CD14-positive monocyte (primary cell): ENCODE measurements at regions not wholly inside any gene's neighbourhood (a gene's known extent, or its start where the extent isn't known, plus 50 kb on each side); places are given as distances from the start of the nearest gene placed in this dataset.

ENCODE experiments used
- DNase-seq, 3 donors: peaks; one replicate each; pipeline ENCODE4 v3.0.0-alpha.2; 2011 to 2022
- H2AFZ ChIP-seq: 2 replicates; pipeline ENCODE4 v1.6.0; 2012; ENCODE audit warnings: mild to moderate bottlenecking, low read depth, low read length, inconsistent platforms; ENCODE audit not compliant: insufficient read depth, poor library complexity, severe bottlenecking
- H3K27ac ChIP-seq, 2 donors: 1 replicate in 1 of 2; 2 replicates in 1 of 2; pipeline ENCODE4 v1.5.1; 2012 to 2013; ENCODE audit warnings: low read length in 2 of 2, control low read depth in 1 of 2, inconsistent platforms in 1 of 2, low read depth in 1 of 2, mild to moderate bottlenecking in 1 of 2
- H3K27me3 ChIP-seq, 2 donors: one replicate each; pipeline versions ENCODE4 v1.6.0 to v1.6.1; 2011 to 2013; ENCODE audit warnings: low read length in 2 of 2; ENCODE audit not compliant: control insufficient read depth in 2 of 2, insufficient read depth in 2 of 2
- H3K36me3 ChIP-seq, 2 donors: replicated peaks in 1 of 2; 1 replicate in 1 of 2; 2 replicates in 1 of 2; pipeline versions ENCODE4 v1.5.1 to v1.6.1; 2012 to 2013; ENCODE audit warnings: low read length in 2 of 2, control low read depth in 1 of 2, inconsistent platforms in 1 of 2, mild to moderate bottlenecking in 1 of 2; ENCODE audit not compliant: insufficient read depth in 2 of 2, control insufficient read depth in 1 of 2
- H3K4me1 ChIP-seq, 2 donors: 1 replicate in 1 of 2; 2 replicates in 1 of 2; pipeline versions ENCODE4 v1.5.1 to v1.6.1; 2012 to 2013; ENCODE audit warnings: low read length in 2 of 2, control low read depth in 1 of 2, inconsistent platforms in 1 of 2, mild to moderate bottlenecking in 1 of 2, moderate library complexity in 1 of 2; ENCODE audit not compliant: insufficient read depth in 2 of 2, control insufficient read depth in 1 of 2
- H3K4me2 ChIP-seq: replicated peaks from 2 replicates; pipeline ENCODE3; 2012; ENCODE audit warnings: low read length, moderate library complexity, mild to moderate bottlenecking; ENCODE audit not compliant: poor library complexity, severe bottlenecking; ENCODE audit errors: extremely low read depth
- H3K4me3 ChIP-seq, 3 experiments: fragments of 200-600 bp in 1 of 3; sonication (generic) in 1 of 3; replicated peaks in 1 of 3; 1 replicate in 2 of 3; 2 replicates in 1 of 3; pipeline ENCODE4 v1.5.1; 2011 to 2013; ENCODE audit warnings: low read length in 3 of 3, mild to moderate bottlenecking in 3 of 3, control low read depth in 2 of 3, low read depth in 2 of 3, inconsistent platforms in 1 of 3, moderate library complexity in 1 of 3
- H3K79me2 ChIP-seq: 2 replicates; pipeline ENCODE4 v1.6.0; 2012; ENCODE audit warnings: mild to moderate bottlenecking, control low read depth, inconsistent platforms, low read length, moderate library complexity; ENCODE audit not compliant: insufficient read depth
- H3K9ac ChIP-seq: 2 replicates; pipeline ENCODE4 v1.6.0; 2017; ENCODE audit warnings: low read length, mild to moderate bottlenecking; ENCODE audit not compliant: insufficient read depth, poor library complexity, severe bottlenecking
- H3K9me3 ChIP-seq, 2 donors: replicated peaks in 1 of 2; 1 replicate in 1 of 2; 2 replicates in 1 of 2; pipeline versions ENCODE4 v1.5.1 to v1.6.1; 2012 to 2013; ENCODE audit warnings: low read length in 2 of 2, control low read depth in 1 of 2; ENCODE audit not compliant: control insufficient read depth in 1 of 2, insufficient read depth in 1 of 2
- H4K20me1 ChIP-seq: 2 replicates; pipeline ENCODE4 v1.6.0; 2012; ENCODE audit warnings: mild to moderate bottlenecking, low read length, control low read depth, moderate library complexity; ENCODE audit not compliant: insufficient read depth
- H3K27ac Mint-ChIP-seq, 7 donors: one replicate each; pipeline ENCODE4 v1.8.0; 2020; ENCODE audit warnings: mild to moderate bottlenecking in 7 of 7, mixed read lengths in 7 of 7, moderate library complexity in 6 of 7, inconsistent platforms in 2 of 7
- H3K27me3 Mint-ChIP-seq, 3 donors: one replicate each; pipeline ENCODE4 v1.8.0; 2021 to 2022; ENCODE audit warnings: low read depth in 3 of 3, mild to moderate bottlenecking in 3 of 3, mixed read lengths in 3 of 3, moderate library complexity in 3 of 3, inconsistent platforms in 1 of 3
- H3K36me3 Mint-ChIP-seq, 2 donors: one replicate each; pipeline ENCODE4 v1.8.0; 2020; ENCODE audit warnings: mixed read lengths in 2 of 2, inconsistent platforms in 1 of 2, mild to moderate bottlenecking in 1 of 2
- H3K4me1 Mint-ChIP-seq: one replicate; pipeline ENCODE4 v1.8.0; 2020; ENCODE audit warnings: mild to moderate bottlenecking, mixed read lengths
- H3K4me3 Mint-ChIP-seq, 2 donors: one replicate each; pipeline ENCODE4 v1.8.0; 2020; ENCODE audit warnings: mild to moderate bottlenecking in 2 of 2, mixed read lengths in 2 of 2, moderate library complexity in 1 of 2
- H3K9me3 Mint-ChIP-seq, 7 donors: one replicate each; pipeline ENCODE4 v1.8.0; 2020 to 2022; ENCODE audit warnings: mixed read lengths in 7 of 7, mild to moderate bottlenecking in 6 of 7, moderate library complexity in 6 of 7, inconsistent platforms in 2 of 7
- CTCF ChIP-seq: fragments of 200-600 bp; IDR thresholded peaks from one replicate; pipeline ENCODE4 v1.8.0; 2022; ENCODE audit warnings: antibody characterized with exemption, mild to moderate bottlenecking
- WGBS: methylation state at CpG from one replicate; pipeline ENCODE4 v1.1.5; 2013; ENCODE audit warnings: missing lambda C conversion rate; ENCODE audit not compliant: insufficient coverage; 5-methylcytosine and 5-hydroxymethylcytosine counted together
- intact Hi-C, 2 donors: fragments of 100-400 bp; cut with micrococcal nuclease; formaldehyde crosslinking; loops; one replicate each; pipeline versions ENCODE4 v1.15.0 to v1.15.1; 2023

GRCh38 chr10:37682617-37683016 is 174.8 kb downstream of the ZNF248 start:
- no peak for DNase-seq
- intact Hi-C loops = no loop called here
- Histone ChIP-seq H3K27me3 (no peaks in the 10 kb centered on the region), H2AFZ (no peak overlapping the region), H3K4me1 (no peaks in the 10 kb centered on the region), H3K36me3 (no peaks in the 10 kb centered on the region), H3K4me3 (no peak overlapping the region), H3K4me2 (no peak overlapping the region), H3K27ac (no peak overlapping the region), H4K20me1 (no peaks in the 10 kb centered on the region), H3K79me2 (no peaks in the 10 kb centered on the region), H3K9ac (no peak overlapping the region), H3K9me3 (peaks cover 96% of the 10 kb centered on the region in 2 donors)
- no peaks in the 10 kb centered on the region for H3K36me3 Mint-ChIP-seq
- H3K4me1 Mint-ChIP-seq = no peaks in the 10 kb centered on the region
- no peak for TF ChIP-seq CTCF
- peaks cover 0 to under 1% (median 0%) of the 10 kb centered on the region in 3 donors for H3K27me3 Mint-ChIP-seq
- peaks cover 66 to 91% (median 83%) of the 10 kb centered on the region in 7 donors for H3K9me3 Mint-ChIP-seq
- no peak overlapping the region for H3K4me3 Mint-ChIP-seq
- WGBS = 93% methylated on average over 3 of the region's 4 CpGs
- H3K27ac Mint-ChIP-seq = no peak overlapping the region

DNA sequence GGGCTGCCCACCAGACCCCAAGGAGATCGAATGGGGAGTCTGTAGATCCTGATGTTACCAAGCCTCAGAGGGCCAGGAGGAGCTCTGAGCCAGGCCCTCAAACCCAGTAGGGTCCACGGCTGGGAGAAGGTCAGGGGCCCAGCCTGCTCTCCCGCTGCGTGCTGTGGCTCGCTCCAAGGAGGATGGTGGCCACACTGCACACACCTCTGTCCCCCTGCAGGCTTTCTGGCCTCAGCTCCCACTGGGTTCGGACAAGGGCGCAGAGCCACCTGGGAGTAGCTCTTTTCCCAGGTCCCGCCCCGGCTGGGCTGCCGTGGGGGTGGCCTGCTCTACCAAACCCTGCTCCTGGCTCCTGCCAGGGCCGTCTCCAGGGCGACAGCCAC is 175.8 kb downstream of the ZNF248 start:
- no peak overlapping the region for H3K4me2 ChIP-seq
- Mint-ChIP-seq H3K36me3 (no peaks in the 10 kb centered on the region), H3K4me1 (no peaks in the 10 kb centered on the region), H3K27ac (no peak overlapping the region), H3K4me3 (no peak overlapping the region), H3K9me3 (peaks cover 59 to 87% (median 72%) of the 10 kb centered on the region in 7 donors), H3K27me3 (no peaks in the 10 kb centered on the region)
- intact Hi-C loops = no loop called here
- no peak overlapping the region for H3K9ac ChIP-seq
- 92% methylated on average over 9 of the region's 12 CpGs for WGBS
- no peaks in the 10 kb centered on the region for H4K20me1 ChIP-seq
- no peaks in the 10 kb centered on the region for H3K27me3 ChIP-seq
- no peaks in the 10 kb centered on the region for H3K4me1 ChIP-seq
- TF ChIP-seq CTCF = no peak
- H3K36me3 ChIP-seq = no peaks in the 10 kb centered on the region
- H3K27ac ChIP-seq = no peak overlapping the region
- H3K4me3 ChIP-seq = no peak overlapping the region
- H3K79me2 ChIP-seq = no peaks in the 10 kb centered on the region
- no peak for DNase-seq
- no peak overlapping the region for H2AFZ ChIP-seq
- H3K9me3 ChIP-seq = peaks cover 90% of the 10 kb centered on the region in 2 donors
